Fibroblast of the conjunctiva (primary cell): ENCODE measurements at regions not wholly inside any gene's neighbourhood (a gene's known extent, or its start where the extent isn't known, plus 50 kb on each side); places are given as distances from the start of the nearest gene placed in this dataset.

Experiments
- DNase-seq: peaks from one replicate; pipeline ENCODE4 v3.0.0-alpha.2; 2010; ENCODE audit warnings: low read depth

- no peak for DNase-seq
Observed at GRCh38 chr18:43882358-43883055, 605.2 kb upstream of the SYT4 start.

GRCh38 chr18:43883886-43884285 lies 606.6 kb upstream of the SYT4 start:
- DNase-seq: no peak

GRCh38 chr18:43886341-43886740 lies 609.1 kb upstream of the SYT4 start:
- no peak for DNase-seq

DNA sequence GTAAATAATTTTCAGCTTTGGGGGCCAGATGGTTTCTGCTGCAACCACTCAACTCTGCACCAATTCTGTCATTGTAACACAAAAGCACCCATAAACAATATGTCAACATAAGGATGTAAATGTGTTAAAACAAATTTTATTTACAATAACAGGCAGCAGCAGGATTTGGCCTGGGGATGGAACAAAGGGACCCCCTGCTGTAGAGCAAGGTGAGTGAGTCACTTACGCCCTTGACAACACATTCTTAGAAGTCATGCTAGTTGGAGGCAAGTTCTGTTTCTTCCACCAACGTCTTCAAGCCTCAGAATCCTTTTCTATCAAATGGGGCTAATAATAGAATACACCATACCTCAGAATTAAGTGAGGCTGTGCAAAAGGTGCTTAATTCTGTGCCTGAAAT lies 610.2 kb upstream of the SYT4 start:
- DNase-seq: no peak

- no peak for DNase-seq
Observed at GRCh38 chr18:43888598-43888997, 611.3 kb upstream of the SYT4 start.

DNA sequence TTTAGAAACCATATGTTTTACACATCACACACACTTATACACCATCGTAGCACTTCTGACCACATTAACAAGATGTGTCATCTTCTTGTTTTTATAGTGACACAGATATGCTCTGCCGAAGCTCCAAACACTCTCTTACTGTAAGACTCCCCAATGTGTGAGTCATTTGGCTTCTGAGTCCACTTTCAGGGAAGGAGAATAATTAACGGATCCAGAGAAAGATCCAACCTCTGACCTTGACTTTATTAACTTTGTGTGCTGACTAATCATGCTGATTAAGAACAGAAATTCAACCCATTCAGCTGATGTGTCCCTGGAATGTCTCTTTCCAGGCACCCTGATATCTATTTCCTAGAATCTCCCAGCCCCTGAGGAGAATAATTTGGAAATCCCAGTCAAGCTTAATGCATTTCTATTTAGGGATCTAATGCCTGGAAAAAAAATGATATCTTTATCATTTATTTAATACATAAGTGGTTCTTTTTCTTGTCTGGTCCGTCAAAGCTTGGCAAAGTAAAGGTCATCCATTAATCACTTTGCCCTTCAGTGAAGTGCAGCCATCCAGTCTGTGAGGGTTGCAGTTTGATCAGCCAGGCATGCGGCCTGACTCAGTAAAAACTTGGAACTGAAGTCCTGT lies 615.8 kb upstream of the SYT4 start:
- DNase-seq: peak; percentile 83

- DNase-seq: no peak
Observed at GRCh38 chr18:43904209-43904837, 627.0 kb upstream of the SYT4 start.

DNA sequence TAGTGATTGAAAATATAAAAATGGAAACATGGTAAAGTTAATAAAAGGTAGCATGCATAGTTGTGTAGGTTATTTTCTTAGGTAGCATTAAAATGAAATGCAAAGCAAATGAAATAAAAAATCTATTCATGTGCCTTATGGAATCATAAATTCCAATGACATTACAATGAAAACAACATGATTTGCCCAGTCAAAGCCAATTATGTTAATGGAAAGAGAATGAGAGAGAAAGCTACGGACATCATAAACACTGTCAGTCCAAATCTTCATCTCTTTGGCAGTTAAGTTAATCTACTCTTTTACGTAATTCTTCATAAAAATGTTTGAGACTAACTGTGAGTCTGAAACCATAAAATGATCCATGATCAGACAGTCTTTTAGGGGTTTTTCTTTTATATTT lies 636.7 kb upstream of the SYT4 start:
- no peak for DNase-seq

- DNase-seq: no peak
Observed at GRCh38 chr18:43916984-43917383, 639.7 kb upstream of the SYT4 start.

DNA sequence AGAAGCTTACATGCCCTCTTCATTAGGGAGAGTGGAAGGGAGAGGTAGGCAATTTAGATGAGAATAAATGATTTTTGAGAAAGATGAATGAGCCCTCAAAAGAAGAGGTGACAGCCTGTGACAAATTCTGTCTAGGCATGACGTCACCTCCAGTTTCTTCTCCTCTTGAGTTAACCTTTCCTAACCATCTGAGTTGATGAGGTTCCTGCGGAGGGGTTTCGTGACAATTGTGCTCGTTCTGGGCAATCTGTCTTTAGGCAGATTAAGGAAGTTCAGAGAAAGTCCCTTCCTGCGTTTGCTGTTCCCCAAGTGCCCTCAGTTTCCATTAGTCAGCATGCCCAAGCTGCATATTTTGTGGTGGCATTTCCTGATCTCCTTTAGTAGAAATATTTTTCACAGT lies 640.2 kb upstream of the SYT4 start:
- DNase-seq: no peak

GRCh38 chr18:43919551-43919950 lies 642.3 kb upstream of the SYT4 start:
- no peak for DNase-seq

DNA sequence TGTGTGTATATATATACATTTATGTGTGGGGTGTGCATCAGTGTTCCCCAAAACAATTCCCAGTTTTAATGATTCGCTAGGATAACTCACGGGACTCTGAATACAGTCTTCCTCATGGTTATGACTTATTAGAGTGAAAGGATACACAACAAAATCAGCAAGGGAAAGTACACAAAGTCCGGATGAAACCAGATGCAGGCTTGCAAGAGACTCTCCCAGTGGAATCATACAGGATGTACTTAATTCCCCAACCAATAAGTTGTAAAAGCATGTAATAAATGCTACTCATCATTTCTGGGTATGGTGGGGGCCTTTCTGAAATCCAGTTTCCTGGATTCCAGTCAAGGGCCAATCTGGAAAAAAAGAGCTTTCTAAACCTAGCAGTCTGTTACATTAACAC lies 654.1 kb upstream of the SYT4 start:
- peak; percentile 85 for DNase-seq

DNA sequence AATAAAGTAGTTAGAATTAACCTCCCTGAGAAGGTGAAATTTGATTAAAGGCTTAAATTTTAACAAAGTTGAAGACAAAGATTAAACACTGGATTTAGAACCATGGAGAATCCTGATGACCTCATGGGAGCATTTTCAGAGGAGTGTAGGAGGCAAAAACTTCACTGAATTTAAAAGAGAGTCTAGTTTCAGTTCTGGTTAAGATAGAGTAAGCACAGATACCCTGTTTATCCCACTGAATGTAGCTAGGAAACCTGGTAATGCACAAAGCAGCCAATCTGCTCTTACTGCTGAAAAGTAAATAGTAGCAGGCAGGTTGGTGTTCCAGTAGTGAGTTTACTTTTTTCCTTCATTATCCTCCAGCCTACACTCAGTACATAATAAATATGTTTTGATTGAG lies 654.9 kb upstream of the SYT4 start:
- no peak for DNase-seq

- DNase-seq: no peak
Observed at GRCh38 chr18:43933177-43933576, 655.9 kb upstream of the SYT4 start.

DNA sequence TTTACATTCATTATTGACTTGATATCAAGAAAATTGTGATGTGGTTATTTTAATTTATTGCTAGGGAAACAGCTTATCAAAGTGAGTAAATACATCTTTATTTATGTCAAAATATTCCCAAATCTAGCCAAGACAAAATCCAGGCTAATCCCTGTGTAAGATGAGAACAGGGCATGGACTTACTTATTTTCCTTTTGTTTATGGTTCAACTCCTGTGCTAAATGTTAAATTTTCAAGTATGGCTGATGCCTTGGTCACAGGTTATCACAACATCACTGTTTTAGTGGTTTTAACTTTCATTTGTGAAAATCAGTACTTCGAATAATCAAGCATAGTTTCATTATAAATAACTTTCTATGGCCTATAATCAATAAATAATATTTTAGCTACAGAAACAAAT lies 657.0 kb upstream of the SYT4 start:
- DNase-seq: no peak

GRCh38 chr18:43934781-43935471 lies 657.6 kb upstream of the SYT4 start:
- peak; percentile 88 for DNase-seq

- no peak for DNase-seq
Observed at GRCh38 chr18:43936176-43936575, 658.9 kb upstream of the SYT4 start.

DNA sequence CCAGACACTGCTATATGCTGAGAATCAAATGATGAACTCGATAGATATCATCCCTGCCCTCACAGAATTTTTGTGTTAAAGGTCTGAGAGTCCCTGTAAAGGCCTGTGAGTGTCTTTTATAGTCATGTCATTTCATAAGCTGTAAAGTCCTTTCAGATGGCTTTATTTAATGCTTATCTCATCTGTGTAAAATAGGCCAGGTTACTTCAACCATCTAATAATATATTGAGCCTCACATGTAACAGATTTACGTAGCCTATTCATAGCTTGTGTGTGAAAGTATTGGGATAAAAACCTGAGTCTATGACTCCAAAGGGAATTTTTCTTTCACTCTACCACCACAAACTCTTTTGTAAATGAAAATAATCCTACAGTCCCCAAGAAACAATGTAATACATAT lies 672.0 kb upstream of the SYT4 start:
- DNase-seq: no peak

DNA sequence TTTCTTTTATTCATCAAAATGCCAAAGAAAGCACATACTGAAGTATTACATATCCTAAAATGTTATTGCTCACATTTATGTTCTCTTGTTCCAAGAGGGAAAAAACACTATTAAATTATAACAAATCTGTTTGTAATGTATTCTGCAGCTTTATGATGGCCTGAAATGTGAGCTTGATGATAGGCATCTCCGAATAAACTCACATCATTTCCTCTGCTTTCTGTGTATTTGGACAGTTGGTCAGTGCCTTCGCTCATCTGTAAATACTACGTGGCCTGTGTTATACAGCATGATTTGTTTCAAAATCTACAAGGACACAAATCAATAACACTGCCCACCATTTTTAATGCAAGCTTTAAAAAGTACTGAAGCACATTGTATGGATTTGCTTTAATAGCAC lies 672.8 kb upstream of the SYT4 start:
- no peak for DNase-seq

DNA sequence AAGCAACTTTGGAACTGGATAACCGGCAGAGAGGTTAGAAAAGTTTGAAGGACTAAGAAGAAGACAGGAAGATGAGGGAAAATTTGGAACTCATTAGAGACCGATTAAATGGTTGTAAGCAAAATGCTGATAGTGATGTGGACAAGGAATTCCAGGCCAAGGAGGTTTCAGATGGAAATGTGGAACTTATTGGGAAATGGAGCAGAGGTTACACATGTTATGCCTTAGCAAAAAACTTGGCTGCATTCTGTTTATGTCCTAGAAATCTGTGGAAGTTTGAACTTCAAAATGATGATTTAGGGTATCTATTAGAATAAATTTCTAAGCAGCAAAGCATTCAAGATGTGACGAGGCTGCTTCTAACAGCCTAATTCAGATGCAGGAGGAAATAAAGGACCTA lies 675.1 kb upstream of the SYT4 start:
- DNase-seq: no peak

GRCh38 chr18:43961722-43962121 lies 684.4 kb upstream of the SYT4 start:
- no peak for DNase-seq

- DNase-seq: no peak
Observed at GRCh38 chr18:43964666-43965065, 687.4 kb upstream of the SYT4 start.

DNA sequence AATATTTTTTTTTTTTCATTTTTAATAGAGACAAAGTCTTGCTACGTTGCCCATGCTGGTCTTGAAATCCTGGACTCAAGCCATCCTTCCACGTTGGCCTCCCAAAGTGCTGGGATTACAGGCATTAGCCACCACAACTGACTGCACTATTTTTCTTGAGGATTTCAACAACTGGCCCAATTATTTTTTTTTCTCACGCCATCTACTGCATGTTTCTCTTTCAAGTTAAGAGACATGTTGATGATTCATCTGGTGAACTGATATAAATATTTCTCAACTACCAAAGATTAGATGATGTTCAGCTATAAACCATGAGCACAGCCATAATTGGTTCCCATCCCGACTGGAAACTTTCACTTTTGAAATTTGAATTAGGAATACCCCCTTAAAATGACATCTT lies 688.4 kb upstream of the SYT4 start:
- no peak for DNase-seq
